GM10266 (cell line): ENCODE measurements at regions not wholly inside any gene's neighbourhood (a gene's known extent, or its start where the extent isn't known, plus 50 kb on each side); places are given as distances from the start of the nearest gene placed in this dataset.

ENCODE experiments used
- DNase-seq: peaks from one replicate; pipeline ENCODE4 v3.0.0; 2012; ENCODE audit errors: extremely low spot score
- CTCF ChIP-seq: IDR thresholded peaks from 2 replicates; pipeline ENCODE4 v1.5.1; 2012; ENCODE audit warnings: mild to moderate bottlenecking, low read depth; ENCODE audit not compliant: control insufficient read depth, insufficient read depth; ENCODE audit errors: missing control alignments

GRCh38 chr4:180009316-180009715 lies 2233.9 kb upstream of the TENM3 start:
- no peak for DNase-seq
- TF ChIP-seq CTCF, result no peak

- DNase-seq, result no peak
- TF ChIP-seq CTCF, result peak; percentile 36
Measured at GRCh38 chr4:180028682-180029081, 2214.5 kb upstream of the TENM3 start.

GRCh38 chr4:180031330-180031729 lies 2211.9 kb upstream of the TENM3 start:
- DNase-seq, result no peak
- TF ChIP-seq CTCF, result no peak

GRCh38 chr4:180041576-180041975 lies 2201.6 kb upstream of the TENM3 start:
- TF ChIP-seq CTCF, result no peak
- no peak for DNase-seq

- no peak for DNase-seq
- no peak for TF ChIP-seq CTCF
Measured at GRCh38 chr4:180052629-180053028, 2190.6 kb upstream of the TENM3 start.

GRCh38 chr4:180054291-180054690 lies 2188.9 kb upstream of the TENM3 start:
- DNase-seq, result no peak
- TF ChIP-seq CTCF, result no peak

- peak; percentile 26 for DNase-seq
- TF ChIP-seq CTCF, result peak; percentile 36
Measured at GRCh38 chr4:180057299-180057721, 2185.9 kb upstream of the TENM3 start.
